Neural progenitor cell (in vitro differentiated cells): ENCODE measurements at regions not wholly inside any gene's neighbourhood (a gene's known extent, or its start where the extent isn't known, plus 50 kb on each side); places are given as distances from the start of the nearest gene placed in this dataset.

Source experiments
- CTCF ChIP-seq: fragments of 200-600 bp; sonication (generic); IDR thresholded peaks from 2 replicates; pipeline ENCODE4 v1.5.1; 2017; ENCODE audit warnings: antibody characterized with exemption, mild to moderate bottlenecking
- EZH2 ChIP-seq: fragments of 200-600 bp; sonication (generic); IDR thresholded peaks from 2 replicates; pipeline ENCODE4 v1.6.1; 2017; ENCODE audit warnings: antibody characterized with exemption, mild to moderate bottlenecking, moderate library complexity
- EZH2phosphoT487 ChIP-seq: fragments of 200-600 bp; sonication (generic); IDR thresholded peaks from 2 replicates; pipeline ENCODE4 v1.6.1; 2017; ENCODE audit warnings: antibody characterized with exemption

GRCh38 chr4:112889619-112890527 is 159.6 kb upstream of the ANK2 start:
- TF ChIP-seq CTCF: no peak
- TF ChIP-seq EZH2: no peak
- no peak for TF ChIP-seq EZH2phosphoT487
